ENCODE measurements at regions not wholly inside any gene's neighbourhood (a gene's known extent, or its start where the extent isn't known, plus 50 kb on each side); places are given as distances from the start of the nearest gene placed in this dataset.
"Not testable (repeated sequence)": the region's sequence is repeated elsewhere in the genome, so short reads cannot be mapped to it uniquely, and the experiment has no call there.

- no peak for DNase-seq
Measured at GRCh38 chr13:61960981-61961380, 545.3 kb upstream of the PCDH20 start.

GRCh38 chr13:61954092-61954491 is 538.4 kb upstream of the PCDH20 start:
- DNase-seq, result no peak

GRCh38 chr13:61950828-61951227 is 535.2 kb upstream of the PCDH20 start:
- DNase-seq, result no peak

- no peak for DNase-seq
Measured at GRCh38 chr13:61944329-61944929, 528.8 kb upstream of the PCDH20 start.

GRCh38 chr13:61935710-61936109 is 520.1 kb upstream of the PCDH20 start:
- no peak for DNase-seq

GRCh38 chr13:61927648-61928047 is 512.0 kb upstream of the PCDH20 start:
- DNase-seq, result no peak

- DNase-seq, result no peak
Measured at GRCh38 chr13:61918841-61919240, 503.2 kb upstream of the PCDH20 start.

- DNase-seq, result no peak
Measured at GRCh38 chr13:61916483-61916882, 500.8 kb upstream of the PCDH20 start.

- DNase-seq, result no peak
Measured at GRCh38 chr13:61913183-61913582, 497.5 kb upstream of the PCDH20 start.

- no peak for DNase-seq
Measured at GRCh38 chr13:61908906-61909615, 493.4 kb upstream of the PCDH20 start.

- DNase-seq, result no peak
Measured at GRCh38 chr13:61905054-61905453, 489.4 kb upstream of the PCDH20 start.

- DNase-seq, result no peak
Measured at GRCh38 chr13:61901946-61902541, 486.4 kb upstream of the PCDH20 start.

- DNase-seq, result no peak
Measured at GRCh38 chr13:61900033-61900432, 484.4 kb upstream of the PCDH20 start.

- no peak for DNase-seq
Measured at GRCh38 chr13:61898207-61898606, 482.6 kb upstream of the PCDH20 start.

- no peak for DNase-seq
Measured at GRCh38 chr13:61891401-61891800, 475.8 kb upstream of the PCDH20 start.

GRCh38 chr13:61884830-61885229 is 469.2 kb upstream of the PCDH20 start:
- no peak for DNase-seq

GRCh38 chr13:61880578-61881283 is 465.1 kb upstream of the PCDH20 start:
- no peak for DNase-seq

GRCh38 chr13:61878565-61878964 is 462.9 kb upstream of the PCDH20 start:
- not testable (repeated sequence) for DNase-seq

GRCh38 chr13:61874970-61875579 is 459.4 kb upstream of the PCDH20 start:
- no peak for DNase-seq

GRCh38 chr13:61873717-61874116 is 458.1 kb upstream of the PCDH20 start:
- DNase-seq, result no peak

GRCh38 chr13:61857198-61857597 is 441.5 kb upstream of the PCDH20 start:
- DNase-seq, result no peak

GRCh38 chr13:61852116-61852619 is 436.5 kb upstream of the PCDH20 start:
- DNase-seq, result no peak

- DNase-seq, result no peak
Measured at GRCh38 chr13:61850794-61851193, 435.1 kb upstream of the PCDH20 start.

All from stimulated activated CD4-positive, alpha-beta T cell treated with anti-CD3 and anti-CD28 coated beads, Interleukin-4, amount 100 ng/mL, for 24 hours (primary cell).